H1 (cell line): ENCODE measurements at regions not wholly inside any gene's neighbourhood (a gene's known extent, or its start where the extent isn't known, plus 50 kb on each side); places are given as distances from the start of the nearest gene placed in this dataset.

Experiments
- CTCF ChIA-PET: fragments of 300-600 bp; sonication (Branson Sonifier 250); formaldehyde crosslinking; loops from one replicate; lab custom pipeline; 2021; ENCODE audit not compliant: partially characterized antibody; lab: Charles Lee
- POLR2A ChIA-PET: fragments of 300-600 bp; sonication (Branson Sonifier 250); formaldehyde crosslinking; loops from one replicate; lab custom pipeline; 2021; ENCODE audit warnings: inconsistent platforms; ENCODE audit not compliant: partially characterized antibody; lab: Charles Lee
- DNase-seq, 2 experiments: peaks; one replicate each; pipeline versions ENCODE4 v3.0.0 to v3.0.0-alpha.2; 2010 to 2022; ENCODE audit warnings: low spot score in 2 of 2, low read depth in 1 of 2, mixed read lengths in 1 of 2
- FAIRE-seq: peaks from 2 replicates; lab custom pipeline; 2011; peaks lifted over from hg19 to GRCh38; lab: Jason Lieb, UNC
- H2AFZ ChIP-seq: 2 replicates; pipeline ENCODE4 v1.8.1; 2012; ENCODE audit warnings: low read length, inconsistent platforms
- H2AK5ac ChIP-seq: 2 replicates; pipeline ENCODE4 v1.6.1; 2013; ENCODE audit warnings: low read depth, low read length
- H2BK120ac ChIP-seq: replicated peaks from 2 replicates; pipeline ENCODE3; 2013; ENCODE audit warnings: low read depth, low read length, inconsistent platforms
- H2BK12ac ChIP-seq: 2 replicates; pipeline ENCODE4 v1.6.1; 2013; ENCODE audit warnings: low read depth, low read length
- H2BK15ac ChIP-seq: 2 replicates; pipeline ENCODE4 v1.6.1; 2013; ENCODE audit warnings: low read length
- H2BK20ac ChIP-seq: 2 replicates; pipeline ENCODE4 v1.6.1; 2013; ENCODE audit warnings: low read length
- H2BK5ac ChIP-seq: 2 replicates; pipeline ENCODE4 v1.6.1; 2013; ENCODE audit warnings: low read depth, low read length
- H3K14ac ChIP-seq: 2 replicates; pipeline ENCODE4 v1.6.1; 2013; ENCODE audit warnings: inconsistent platforms; ENCODE audit not compliant: insufficient read length
- H3K18ac ChIP-seq: 2 replicates; pipeline ENCODE4 v1.6.1; 2013; ENCODE audit warnings: low read length; ENCODE audit errors: extremely low read depth
- H3K23ac ChIP-seq: 2 replicates; pipeline ENCODE4 v1.6.1; 2013; ENCODE audit warnings: inconsistent platforms; ENCODE audit not compliant: insufficient read length
- H3K23me2 ChIP-seq: 2 replicates; pipeline ENCODE4 v1.6.1; 2013; ENCODE audit warnings: low read depth, low read length
- H3K27ac ChIP-seq: 2 replicates; pipeline ENCODE4 v1.6.1; 2011; ENCODE audit warnings: low read depth, low read length, inconsistent platforms
- H3K27me3 ChIP-seq, 4 experiments: replicated peaks in 1 of 4; 1 replicate in 1 of 4; 2 replicates in 3 of 4; pipeline versions ENCODE4 v1.6.1 to v1.8.1; 2011 to 2013; ENCODE audit warnings: low read length in 3 of 4, mild to moderate bottlenecking in 3 of 4, inconsistent platforms in 2 of 4, mixed read lengths in 2 of 4, moderate library complexity in 1 of 4; ENCODE audit not compliant: control insufficient read depth in 3 of 4, insufficient read depth in 3 of 4; ENCODE audit errors: extremely low read depth in 1 of 4
- H3K36me3 ChIP-seq, 4 experiments: 2 replicates each; pipeline versions ENCODE4 v1.6.1 to v1.8.1; 2011 to 2013; ENCODE audit warnings: mild to moderate bottlenecking in 4 of 4, low read length in 3 of 4, moderate library complexity in 2 of 4, control low read depth in 1 of 4, inconsistent platforms in 1 of 4; ENCODE audit not compliant: insufficient read depth in 4 of 4, control insufficient read depth in 2 of 4
- H3K4ac ChIP-seq: replicated peaks from 2 replicates; pipeline ENCODE3; 2013; ENCODE audit warnings: low read length, low read depth, mixed read lengths, inconsistent platforms; ENCODE audit not compliant: insufficient read length
- H3K4me1 ChIP-seq, 4 experiments: replicated peaks in 1 of 4; 1 replicate in 1 of 4; 2 replicates in 3 of 4; pipeline versions ENCODE4 v1.6.1 to v1.8.1; 2011 to 2013; ENCODE audit warnings: low read length in 3 of 4, inconsistent platforms in 2 of 4, mixed read lengths in 1 of 4; ENCODE audit not compliant: insufficient read depth in 4 of 4, control insufficient read depth in 3 of 4
- H3K4me2 ChIP-seq, 2 experiments: 2 replicates each; pipeline versions ENCODE4 v1.6.1 to v1.8.1; 2011 to 2013; ENCODE audit warnings: low read depth in 2 of 2, low read length in 2 of 2, control low read depth in 1 of 2, inconsistent platforms in 1 of 2, mild to moderate bottlenecking in 1 of 2; ENCODE audit not compliant: insufficient read depth in 1 of 2
- H3K4me3 ChIP-seq, 4 experiments: fragments of 200-600, 300-600 bp in 1 of 4; sonication (generic), shearing (Covaris generic), sonication (Bioruptor Twin) in 1 of 4; 2 replicates each; pipeline versions ENCODE4 v1.5.1 to v1.8.1; 2011 to 2016; ENCODE audit warnings: low read length in 4 of 4, low read depth in 3 of 4, control low read depth in 2 of 4, inconsistent platforms in 2 of 4, mild to moderate bottlenecking in 2 of 4, mixed read lengths in 1 of 4, moderate library complexity in 1 of 4; ENCODE audit not compliant: insufficient read depth in 2 of 4; ENCODE audit errors: extremely low read depth in 1 of 4
- H3K56ac ChIP-seq: replicated peaks from 2 replicates; pipeline ENCODE3; 2013; ENCODE audit warnings: low read depth, mild to moderate bottlenecking, mixed read lengths, low read length, inconsistent platforms; ENCODE audit not compliant: insufficient read length
- H3K79me1 ChIP-seq: 2 replicates; pipeline ENCODE4 v1.6.1; 2013; ENCODE audit warnings: low read depth, low read length, control low read depth
- H3K79me2 ChIP-seq, 2 experiments: 2 replicates each; pipeline versions ENCODE4 v1.6.1 to v1.8.1; 2012 to 2013; ENCODE audit warnings: low read length in 2 of 2, mild to moderate bottlenecking in 2 of 2, inconsistent platforms in 1 of 2; ENCODE audit not compliant: insufficient read depth in 2 of 2, control insufficient read depth in 1 of 2
- H3K9ac ChIP-seq, 4 experiments: replicated peaks in 1 of 4; 1 replicate in 1 of 4; 2 replicates in 3 of 4; pipeline versions ENCODE4 v1.6.1 to v1.8.1; 2011 to 2013; ENCODE audit warnings: low read depth in 3 of 4, low read length in 3 of 4, control low read depth in 2 of 4, mild to moderate bottlenecking in 2 of 4, moderate library complexity in 2 of 4, inconsistent platforms in 1 of 4; ENCODE audit errors: extremely low read depth in 1 of 4
- H3K9me3 ChIP-seq, 2 experiments: 2 replicates each; pipeline versions ENCODE4 v1.6.1 to v1.8.1; 2012 to 2013; ENCODE audit warnings: mild to moderate bottlenecking in 2 of 2, moderate library complexity in 2 of 2, control low read depth in 1 of 2, inconsistent platforms in 1 of 2, low read depth in 1 of 2, low read length in 1 of 2, mixed read lengths in 1 of 2; ENCODE audit not compliant: insufficient read depth in 2 of 2
- H4K20me1 ChIP-seq, 2 experiments: replicated peaks in 1 of 2; 2 replicates each; pipeline versions ENCODE3 to v1.8.1; 2011 to 2013; ENCODE audit warnings: inconsistent platforms in 2 of 2, low read length in 2 of 2, mild to moderate bottlenecking in 1 of 2; ENCODE audit not compliant: insufficient read depth in 2 of 2, control insufficient read depth in 1 of 2
- H4K5ac ChIP-seq: 2 replicates; pipeline ENCODE4 v1.6.1; 2013; ENCODE audit warnings: low read length, low read depth, mixed read lengths, inconsistent platforms; ENCODE audit not compliant: insufficient read length
- H4K8ac ChIP-seq: 2 replicates; pipeline ENCODE4 v1.8.0; 2013; ENCODE audit warnings: mild to moderate bottlenecking, moderate library complexity, low read length, inconsistent platforms; ENCODE audit not compliant: insufficient read depth; ENCODE audit errors: extremely low read depth
- H4K91ac ChIP-seq: replicated peaks from 2 replicates; pipeline ENCODE3; 2013; ENCODE audit warnings: low read length, mixed read lengths, inconsistent platforms; ENCODE audit not compliant: insufficient read length
- ASH2L ChIP-seq: fragments of 200-600, 300-600 bp; sonication (generic); IDR thresholded peaks from one replicate; pipeline ENCODE4 v1.7.1; 2017; ENCODE audit warnings: low read length
- CREB1 ChIP-seq: IDR thresholded peaks from 2 replicates; pipeline ENCODE4 v1.6.1; 2012; ENCODE audit warnings: inconsistent platforms
- JUN ChIP-seq: IDR thresholded peaks from 2 replicates; pipeline ENCODE4 v1.6.1; 2011; ENCODE audit warnings: low read depth, mild to moderate bottlenecking, improper control_type of control experiment, low read length
- KDM1A ChIP-seq: fragments of 200-600, 300-600 bp; sonication (generic); IDR thresholded peaks from 2 replicates; pipeline ENCODE4 v1.7.1; 2016; ENCODE audit warnings: mild to moderate bottlenecking, low read length, borderline replicate concordance
- SP4 ChIP-seq: IDR thresholded peaks from 2 replicates; pipeline ENCODE4 v1.6.1; 2012; ENCODE audit warnings: low read length, inconsistent platforms
- SRF ChIP-seq: IDR thresholded peaks from 2 replicates; pipeline ENCODE4 v1.6.1; 2011; ENCODE audit warnings: mild to moderate bottlenecking, low read depth, low read length, moderate library complexity
- WGBS, 2 experiments: shearing (Covaris generic) in 1 of 2; methylation state at CpG; one replicate each; pipeline versions ENCODE4 v1.1.6 to v1.1.7; 2013 to 2015; ENCODE audit warnings: low lambda C conversion rate in 2 of 2, mixed read lengths in 2 of 2, inconsistent platforms in 1 of 2, low coverage in 1 of 2, missing lambda C conversion rate in 1 of 2; ENCODE audit not compliant: insufficient replicate concordance in 2 of 2, insufficient coverage in 1 of 2, insufficient read length in 1 of 2; ENCODE audit errors: extremely low coverage in 1 of 2, missing lambda C conversion rate in 1 of 2; 5-methylcytosine and 5-hydroxymethylcytosine counted together
- TF ChIP-seq, protein P1 (sequence below): IDR thresholded peaks from 2 replicates; pipeline ENCODE4 v1.6.1; 2012; ENCODE audit warnings: inconsistent platforms

- no peaks in the 10 kb centered on the region for H3K27me3 ChIP-seq
- no peak overlapping the region for H3K4ac ChIP-seq
- WGBS, 2 experiments = 92% methylated on average over 5 of the region's 5 CpGs; no CpG with 5 or more reads in 1 of the 2 experiments
- no peak for DNase-seq
- no peak overlapping the region for H3K9ac ChIP-seq
- no peak overlapping the region for H3K4me2 ChIP-seq
- no peaks in the 10 kb centered on the region for H3K79me2 ChIP-seq
- no peak overlapping the region for H2BK12ac ChIP-seq
- no peak overlapping the region; the same call in 1 of the 2 replicates for H2AFZ ChIP-seq
- H2AK5ac ChIP-seq = no peak overlapping the region
- no peak overlapping the region for H4K5ac ChIP-seq
- no peak overlapping the region for H3K4me3 ChIP-seq
- H3K56ac ChIP-seq = no peak overlapping the region
- H4K91ac ChIP-seq = no peak overlapping the region
- no peak overlapping the region for H2BK15ac ChIP-seq
- no peaks in the 10 kb centered on the region for H4K20me1 ChIP-seq
- H3K23me2 ChIP-seq = no peaks in the 10 kb centered on the region
- H3K18ac ChIP-seq = no peak overlapping the region
- H3K79me1 ChIP-seq = no peaks in the 10 kb centered on the region
- no peak overlapping the region for H2BK120ac ChIP-seq
- no peak overlapping the region for H3K27ac ChIP-seq
- no peak overlapping the region for H3K14ac ChIP-seq
- CTCF ChIA-PET = no interaction called here
- 0 out of 7 replicates have a peak, but pooled peaks cover 0 to 2% (median 0%) of the 10 kb centered on the region in 4 experiments for H3K4me1 ChIP-seq
- TF ChIP-seq, protein P1, sequence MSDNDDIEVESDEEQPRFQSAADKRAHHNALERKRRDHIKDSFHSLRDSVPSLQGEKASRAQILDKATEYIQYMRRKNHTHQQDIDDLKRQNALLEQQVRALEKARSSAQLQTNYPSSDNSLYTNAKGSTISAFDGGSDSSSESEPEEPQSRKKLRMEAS = no peak
- no peak for TF ChIP-seq JUN
- no peak for TF ChIP-seq SP4
- no peak for TF ChIP-seq ASH2L
- TF ChIP-seq CREB1 = no peak
- no peak for TF ChIP-seq KDM1A
- TF ChIP-seq SRF = no peak
- H3K36me3 ChIP-seq = no peaks in the 10 kb centered on the region
- H4K8ac ChIP-seq = no peak overlapping the region
- H3K9me3 ChIP-seq = no peaks in the 10 kb centered on the region
- H2BK20ac ChIP-seq = no peak overlapping the region
- no peak overlapping the region for H3K23ac ChIP-seq
- POLR2A ChIA-PET = no interaction called here
- H2BK5ac ChIP-seq = no peak overlapping the region
- no peak for FAIRE-seq
Measured at GRCh38 chr10:8726779-8727084, 672.2 kb downstream of the GATA3 start.
